HEK293 (cell line): ENCODE measurements at regions not wholly inside any gene's neighbourhood (a gene's known extent, or its start where the extent isn't known, plus 50 kb on each side); places are given as distances from the start of the nearest gene placed in this dataset.

Source experiments
- KLF16 ChIP-seq: fragments of 450-650 bp; formaldehyde crosslinking; IDR thresholded peaks from 2 replicates; pipeline ENCODE4 v1.5.1; 2017; ENCODE audit warnings: missing biosample characterization, missing genetic modification characterization
- YY1 ChIP-seq: fragments of 450-650 bp; formaldehyde crosslinking; IDR thresholded peaks from 2 replicates; pipeline ENCODE4 v1.5.1; 2018; ENCODE audit warnings: missing biosample characterization, missing genetic modification characterization
- ZNF157 ChIP-seq: fragments of 450-650 bp; formaldehyde crosslinking; IDR thresholded peaks from 2 replicates; pipeline ENCODE4 v1.5.1; 2016; ENCODE audit warnings: missing biosample characterization, missing genetic modification characterization
- ZNF433 ChIP-seq: fragments of 450-650 bp; formaldehyde crosslinking; IDR thresholded peaks from 2 replicates; pipeline ENCODE4 v1.5.1; 2016; ENCODE audit warnings: missing biosample characterization, missing genetic modification characterization, low read depth
- ZNF623 ChIP-seq: fragments of 450-650 bp; formaldehyde crosslinking; IDR thresholded peaks from 2 replicates; pipeline ENCODE4 v1.5.1; 2016; ENCODE audit warnings: missing biosample characterization, missing genetic modification characterization
- ZNF837 ChIP-seq: fragments of 450-650 bp; formaldehyde crosslinking; IDR thresholded peaks from 2 replicates; pipeline ENCODE4 v1.5.1; 2016; ENCODE audit warnings: missing biosample characterization, missing genetic modification characterization
- TF ChIP-seq, protein P1 (sequence below): fragments of 450-650 bp; formaldehyde crosslinking; IDR thresholded peaks from 2 replicates; pipeline ENCODE4 v1.5.1; 2016; ENCODE audit warnings: missing biosample characterization, missing genetic modification characterization
- TF ChIP-seq, protein P2 (sequence below): fragments of 450-650 bp; formaldehyde crosslinking; IDR thresholded peaks from 2 replicates; pipeline ENCODE4 v1.5.1; 2016; ENCODE audit warnings: missing biosample characterization, missing genetic modification characterization
- TF ChIP-seq, protein P3 (sequence below): fragments of 450-650 bp; formaldehyde crosslinking; conservative IDR thresholded peaks from 2 replicates; pipeline ENCODE4 v1.5.1; 2016; ENCODE audit warnings: low read depth, missing biosample characterization, missing genetic modification characterization
- TF ChIP-seq, protein P4 (sequence below): fragments of 450-650 bp; formaldehyde crosslinking; IDR thresholded peaks from 2 replicates; pipeline ENCODE4 v1.5.1; 2016; ENCODE audit warnings: missing biosample characterization, missing genetic modification characterization

DNA sequence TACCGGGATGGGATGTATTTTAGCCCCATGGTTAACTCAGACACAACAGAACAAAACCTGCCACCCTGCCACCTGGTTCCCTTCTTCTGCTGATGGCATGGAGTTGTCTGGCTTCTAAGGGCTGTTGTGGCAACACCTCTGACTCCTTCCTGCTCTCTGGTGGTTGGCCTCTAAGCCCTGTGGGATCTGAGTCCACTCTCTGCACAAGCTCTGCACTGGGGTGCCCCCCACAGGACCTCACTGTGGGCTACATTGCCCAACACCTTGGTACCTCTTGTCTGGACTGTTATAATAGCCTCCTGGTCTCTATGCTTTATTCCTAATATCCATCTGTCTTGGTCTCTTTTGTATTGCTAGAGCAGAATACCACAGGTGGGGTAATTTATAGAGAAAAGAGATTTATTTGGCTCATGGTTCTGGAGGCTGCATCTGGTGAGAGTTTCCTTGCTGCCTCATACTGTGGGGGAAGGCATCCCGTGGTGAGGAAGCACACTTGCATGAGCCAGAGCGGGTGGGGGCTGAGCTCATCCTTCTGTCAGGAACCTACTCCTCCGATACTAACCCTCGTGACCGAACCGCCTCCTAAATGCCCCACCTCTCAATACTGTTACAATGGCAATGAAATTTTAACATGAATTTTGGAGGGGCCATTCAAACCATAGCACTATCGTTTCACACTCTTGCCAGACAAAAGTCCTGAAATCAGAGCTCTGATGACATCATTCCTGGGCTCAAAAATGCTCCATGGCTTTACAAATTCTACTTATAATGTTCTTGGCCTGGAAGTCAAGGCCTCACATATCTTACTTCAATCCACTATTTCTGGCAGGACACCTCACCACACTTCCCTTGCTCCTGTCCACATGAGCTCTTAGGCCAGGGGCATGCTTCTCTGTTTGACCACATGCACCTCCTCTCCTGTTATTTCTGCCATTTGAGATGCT, 127.2 kb downstream of the PAX1 start:
- TF ChIP-seq, protein P1, sequence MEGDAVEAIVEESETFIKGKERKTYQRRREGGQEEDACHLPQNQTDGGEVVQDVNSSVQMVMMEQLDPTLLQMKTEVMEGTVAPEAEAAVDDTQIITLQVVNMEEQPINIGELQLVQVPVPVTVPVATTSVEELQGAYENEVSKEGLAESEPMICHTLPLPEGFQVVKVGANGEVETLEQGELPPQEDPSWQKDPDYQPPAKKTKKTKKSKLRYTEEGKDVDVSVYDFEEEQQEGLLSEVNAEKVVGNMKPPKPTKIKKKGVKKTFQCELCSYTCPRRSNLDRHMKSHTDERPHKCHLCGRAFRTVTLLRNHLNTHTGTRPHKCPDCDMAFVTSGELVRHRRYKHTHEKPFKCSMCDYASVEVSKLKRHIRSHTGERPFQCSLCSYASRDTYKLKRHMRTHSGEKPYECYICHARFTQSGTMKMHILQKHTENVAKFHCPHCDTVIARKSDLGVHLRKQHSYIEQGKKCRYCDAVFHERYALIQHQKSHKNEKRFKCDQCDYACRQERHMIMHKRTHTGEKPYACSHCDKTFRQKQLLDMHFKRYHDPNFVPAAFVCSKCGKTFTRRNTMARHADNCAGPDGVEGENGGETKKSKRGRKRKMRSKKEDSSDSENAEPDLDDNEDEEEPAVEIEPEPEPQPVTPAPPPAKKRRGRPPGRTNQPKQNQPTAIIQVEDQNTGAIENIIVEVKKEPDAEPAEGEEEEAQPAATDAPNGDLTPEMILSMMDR (tag by site-specific recombination) = no peak
- TF ChIP-seq ZNF157 (tag by site-specific recombination) = no peak
- TF ChIP-seq, protein P2, sequence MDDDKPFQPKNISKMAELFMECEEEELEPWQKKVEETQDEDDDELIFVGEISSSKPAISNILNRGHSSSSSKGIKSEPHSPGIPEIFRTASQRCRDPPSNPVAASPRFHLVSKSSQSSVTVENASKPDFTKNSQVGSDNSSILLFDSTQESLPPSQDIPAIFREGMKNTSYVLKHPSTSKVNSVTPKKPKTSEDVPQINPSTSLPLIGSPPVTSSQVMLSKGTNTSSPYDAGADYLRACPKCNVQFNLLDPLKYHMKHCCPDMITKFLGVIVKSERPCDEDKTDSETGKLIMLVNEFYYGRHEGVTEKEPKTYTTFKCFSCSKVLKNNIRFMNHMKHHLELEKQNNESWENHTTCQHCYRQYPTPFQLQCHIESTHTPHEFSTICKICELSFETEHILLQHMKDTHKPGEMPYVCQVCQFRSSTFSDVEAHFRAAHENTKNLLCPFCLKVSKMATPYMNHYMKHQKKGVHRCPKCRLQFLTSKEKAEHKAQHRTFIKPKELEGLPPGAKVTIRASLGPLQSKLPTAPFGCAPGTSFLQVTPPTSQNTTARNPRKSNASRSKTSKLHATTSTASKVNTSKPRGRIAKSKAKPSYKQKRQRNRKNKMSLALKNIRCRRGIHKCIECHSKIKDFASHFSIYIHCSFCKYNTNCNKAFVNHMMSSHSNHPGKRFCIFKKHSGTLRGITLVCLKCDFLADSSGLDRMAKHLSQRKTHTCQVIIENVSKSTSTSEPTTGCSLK (tag by site-specific recombination) = no peak
- TF ChIP-seq ZNF433 (tag by site-specific recombination) = no peak
- TF ChIP-seq, protein P3, sequence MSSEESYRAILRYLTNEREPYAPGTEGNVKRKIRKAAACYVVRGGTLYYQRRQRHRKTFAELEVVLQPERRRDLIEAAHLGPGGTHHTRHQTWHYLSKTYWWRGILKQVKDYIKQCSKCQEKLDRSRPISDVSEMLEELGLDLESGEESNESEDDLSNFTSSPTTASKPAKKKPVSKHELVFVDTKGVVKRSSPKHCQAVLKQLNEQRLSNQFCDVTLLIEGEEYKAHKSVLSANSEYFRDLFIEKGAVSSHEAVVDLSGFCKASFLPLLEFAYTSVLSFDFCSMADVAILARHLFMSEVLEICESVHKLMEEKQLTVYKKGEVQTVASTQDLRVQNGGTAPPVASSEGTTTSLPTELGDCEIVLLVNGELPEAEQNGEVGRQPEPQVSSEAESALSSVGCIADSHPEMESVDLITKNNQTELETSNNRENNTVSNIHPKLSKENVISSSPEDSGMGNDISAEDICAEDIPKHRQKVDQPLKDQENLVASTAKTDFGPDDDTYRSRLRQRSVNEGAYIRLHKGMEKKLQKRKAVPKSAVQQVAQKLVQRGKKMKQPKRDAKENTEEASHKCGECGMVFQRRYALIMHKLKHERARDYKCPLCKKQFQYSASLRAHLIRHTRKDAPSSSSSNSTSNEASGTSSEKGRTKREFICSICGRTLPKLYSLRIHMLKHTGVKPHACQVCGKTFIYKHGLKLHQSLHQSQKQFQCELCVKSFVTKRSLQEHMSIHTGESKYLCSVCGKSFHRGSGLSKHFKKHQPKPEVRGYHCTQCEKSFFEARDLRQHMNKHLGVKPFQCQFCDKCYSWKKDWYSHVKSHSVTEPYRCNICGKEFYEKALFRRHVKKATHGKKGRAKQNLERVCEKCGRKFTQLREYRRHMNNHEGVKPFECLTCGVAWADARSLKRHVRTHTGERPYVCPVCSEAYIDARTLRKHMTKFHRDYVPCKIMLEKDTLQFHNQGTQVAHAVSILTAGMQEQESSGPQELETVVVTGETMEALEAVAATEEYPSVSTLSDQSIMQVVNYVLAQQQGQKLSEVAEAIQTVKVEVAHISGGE = no peak
- no peak for TF ChIP-seq KLF16 (tag by site-specific recombination)
- TF ChIP-seq ZNF623 = no peak
- no peak for TF ChIP-seq YY1 (tag by site-specific recombination)
- TF ChIP-seq, protein P4, sequence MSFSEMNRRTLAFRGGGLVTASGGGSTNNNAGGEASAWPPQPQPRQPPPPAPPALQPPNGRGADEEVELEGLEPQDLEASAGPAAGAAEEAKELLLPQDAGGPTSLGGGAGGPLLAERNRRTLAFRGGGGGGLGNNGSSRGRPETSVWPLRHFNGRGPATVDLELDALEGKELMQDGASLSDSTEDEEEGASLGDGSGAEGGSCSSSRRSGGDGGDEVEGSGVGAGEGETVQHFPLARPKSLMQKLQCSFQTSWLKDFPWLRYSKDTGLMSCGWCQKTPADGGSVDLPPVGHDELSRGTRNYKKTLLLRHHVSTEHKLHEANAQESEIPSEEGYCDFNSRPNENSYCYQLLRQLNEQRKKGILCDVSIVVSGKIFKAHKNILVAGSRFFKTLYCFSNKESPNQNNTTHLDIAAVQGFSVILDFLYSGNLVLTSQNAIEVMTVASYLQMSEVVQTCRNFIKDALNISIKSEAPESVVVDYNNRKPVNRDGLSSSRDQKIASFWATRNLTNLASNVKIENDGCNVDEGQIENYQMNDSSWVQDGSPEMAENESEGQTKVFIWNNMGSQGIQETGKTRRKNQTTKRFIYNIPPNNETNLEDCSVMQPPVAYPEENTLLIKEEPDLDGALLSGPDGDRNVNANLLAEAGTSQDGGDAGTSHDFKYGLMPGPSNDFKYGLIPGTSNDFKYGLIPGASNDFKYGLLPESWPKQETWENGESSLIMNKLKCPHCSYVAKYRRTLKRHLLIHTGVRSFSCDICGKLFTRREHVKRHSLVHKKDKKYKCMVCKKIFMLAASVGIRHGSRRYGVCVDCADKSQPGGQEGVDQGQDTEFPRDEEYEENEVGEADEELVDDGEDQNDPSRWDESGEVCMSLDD (tag by site-specific recombination) = no peak
- TF ChIP-seq ZNF837 (tag by site-specific recombination) = no peak
